K562 (cell line): ENCODE measurements at regions not wholly inside any gene's neighbourhood (a gene's known extent, or its start where the extent isn't known, plus 50 kb on each side); places are given as distances from the start of the nearest gene placed in this dataset.
A peak's percentile ranks its signal among the peaks of the same experiment; 100 is the strongest.

ENCODE experiments used
- CBFB ChIP-seq: sonication (generic); formaldehyde crosslinking; IDR thresholded peaks from 2 replicates; pipeline ENCODE4 v1.4.0; 2020; ENCODE audit warnings: mild to moderate bottlenecking, missing genetic modification reagents
- COPS2 ChIP-seq: fragments of 450-650 bp; conservative IDR thresholded peaks from 2 replicates; pipeline ENCODE4 v1.6.1; 2016; ENCODE audit warnings: mild to moderate bottlenecking, moderate library complexity
- DIDO1 ChIP-seq: fragments of 450-650 bp; IDR thresholded peaks from 2 replicates; pipeline ENCODE4 v1.6.1; 2016; ENCODE audit warnings: low read depth, missing biosample characterization, missing genetic modification characterization
- DPF2 ChIP-seq: fragments of 450-650 bp; IDR thresholded peaks from 2 replicates; pipeline ENCODE4 v1.6.1; 2016
- EP300 ChIP-seq: IDR thresholded peaks from 2 replicates; pipeline ENCODE4 v1.6.1; 2012; ENCODE audit warnings: low read length, improper control_type of control experiment
- EP400 ChIP-seq: fragments of 450-650 bp; IDR thresholded peaks from 2 replicates; pipeline ENCODE4 v1.6.1; 2017; ENCODE audit warnings: antibody characterized with exemption, mild to moderate bottlenecking, moderate library complexity
- ETV6 ChIP-seq, 3 experiments: fragments of 150-350 bp in 1 of 3; sonication (generic) in 1 of 3; formaldehyde crosslinking in 1 of 3; IDR thresholded peaks; 2 replicates each; pipeline versions ENCODE4 v1.6.1 to v1.8.0; 2014 to 2022; ENCODE audit warnings: borderline replicate concordance in 2 of 3, low read depth in 2 of 3, antibody characterized with exemption in 1 of 3, low read length in 1 of 3, mild to moderate bottlenecking in 1 of 3, missing genetic modification reagents in 1 of 3
- FOSL1 ChIP-seq: fragments of 200-800 bp; sonication (Bioruptor generic); conservative IDR thresholded peaks from 2 replicates; pipeline ENCODE4 v1.6.1; 2016; ENCODE audit warnings: missing genetic modification characterization, missing compliant biosample characterization
- KHSRP ChIP-seq: fragments of 450-650 bp; IDR thresholded peaks from 2 replicates; pipeline ENCODE4 v1.6.1; 2017
- LARP7 ChIP-seq: fragments of 450-650 bp; IDR thresholded peaks from 2 replicates; pipeline ENCODE4 v1.6.1; 2016
- MTA3 ChIP-seq: fragments of 450-650 bp; formaldehyde crosslinking; IDR thresholded peaks from 2 replicates; pipeline ENCODE4 v1.6.1; 2017; ENCODE audit warnings: mild to moderate bottlenecking, borderline replicate concordance
- OTX1 ChIP-seq: fragments of 450-650 bp; formaldehyde crosslinking; IDR thresholded peaks from 2 replicates; pipeline ENCODE4 v1.4.0; 2022; ENCODE audit warnings: mild to moderate bottlenecking
- RBM14 ChIP-seq: fragments of 200-400 bp; formaldehyde crosslinking; IDR thresholded peaks from 2 replicates; pipeline ENCODE4 v1.6.1; 2018; ENCODE audit warnings: low read depth, mild to moderate bottlenecking, low read length, moderate library complexity, borderline replicate concordance; ENCODE audit not compliant: insufficient read depth
- RUNX1 ChIP-seq: sonication (generic); IDR thresholded peaks from 2 replicates; pipeline ENCODE4 v1.6.1; 2016; ENCODE audit warnings: antibody characterized with exemption, low read depth
- SFPQ ChIP-seq: fragments of 200-400 bp; formaldehyde crosslinking; IDR thresholded peaks from 2 replicates; pipeline ENCODE4 v1.6.1; 2017; ENCODE audit warnings: mild to moderate bottlenecking, low read depth, low read length, moderate library complexity
- SMARCA5 ChIP-seq: fragments of 450-650 bp; IDR thresholded peaks from 2 replicates; pipeline ENCODE4 v1.6.1; 2016
- SMARCC2 ChIP-seq: fragments of 450-650 bp; IDR thresholded peaks from 2 replicates; pipeline ENCODE4 v1.6.1; 2017; ENCODE audit warnings: antibody characterized with exemption, moderate library complexity, mild to moderate bottlenecking, low read depth
- SNRNP70 ChIP-seq: fragments of 200-400 bp; formaldehyde crosslinking; optimal IDR thresholded peaks from 2 replicates; pipeline ENCODE3; 2017; ENCODE audit warnings: low read depth, low read length
- XRCC5 ChIP-seq: fragments of 200-400 bp; formaldehyde crosslinking; IDR thresholded peaks from 2 replicates; pipeline ENCODE4 v1.6.1; 2017; ENCODE audit warnings: low read depth, mild to moderate bottlenecking, low read length
- ZNF23 ChIP-seq: fragments of 250-450 bp; sonication (Bioruptor Pico); IDR thresholded peaks from 2 replicates; pipeline ENCODE4 v1.4.0; 2020; ENCODE audit warnings: mild to moderate bottlenecking
- ZNF766 ChIP-seq: fragments of 200-800 bp; sonication (Bioruptor generic); conservative IDR thresholded peaks from 2 replicates; pipeline ENCODE4 v1.6.1; 2016; ENCODE audit warnings: missing genetic modification characterization, missing compliant biosample characterization
- TF ChIP-seq, protein P1 (sequence below): fragments of 450-650 bp; IDR thresholded peaks from 2 replicates; pipeline ENCODE4 v1.6.1; 2016; ENCODE audit warnings: borderline replicate concordance
- TF ChIP-seq, protein P2 (sequence below): fragments of 150-350 bp; conservative IDR thresholded peaks from 2 replicates; pipeline ENCODE4 v1.6.1; 2014; ENCODE audit warnings: low read length
- TF ChIP-seq, protein P3 (sequence below): fragments of 250-450 bp; sonication (Bioruptor Pico); IDR thresholded peaks from 2 replicates; pipeline ENCODE4 v1.4.0; 2020

DNA sequence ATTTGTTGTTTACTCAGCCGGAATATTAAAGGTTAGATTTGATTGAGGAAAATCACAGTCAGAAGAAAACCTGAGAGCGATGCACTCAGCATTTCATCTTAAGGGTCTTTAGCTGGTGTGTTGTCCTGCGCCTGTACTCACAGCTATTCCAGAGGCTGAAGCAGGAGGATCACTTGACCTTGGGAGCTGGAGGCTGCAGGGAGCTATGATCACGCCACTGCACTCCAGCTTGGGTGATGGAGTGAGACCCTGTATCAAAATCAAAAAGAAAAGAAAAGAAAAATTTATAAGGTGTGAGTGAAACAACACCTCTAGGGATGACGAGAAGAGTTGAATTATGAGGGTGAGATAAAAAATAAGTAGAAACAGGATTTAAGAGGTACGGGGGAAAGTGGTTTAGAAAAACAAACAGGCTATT is 165.0 kb downstream of the TRIM27 start (continued):
- TF ChIP-seq, protein P1, sequence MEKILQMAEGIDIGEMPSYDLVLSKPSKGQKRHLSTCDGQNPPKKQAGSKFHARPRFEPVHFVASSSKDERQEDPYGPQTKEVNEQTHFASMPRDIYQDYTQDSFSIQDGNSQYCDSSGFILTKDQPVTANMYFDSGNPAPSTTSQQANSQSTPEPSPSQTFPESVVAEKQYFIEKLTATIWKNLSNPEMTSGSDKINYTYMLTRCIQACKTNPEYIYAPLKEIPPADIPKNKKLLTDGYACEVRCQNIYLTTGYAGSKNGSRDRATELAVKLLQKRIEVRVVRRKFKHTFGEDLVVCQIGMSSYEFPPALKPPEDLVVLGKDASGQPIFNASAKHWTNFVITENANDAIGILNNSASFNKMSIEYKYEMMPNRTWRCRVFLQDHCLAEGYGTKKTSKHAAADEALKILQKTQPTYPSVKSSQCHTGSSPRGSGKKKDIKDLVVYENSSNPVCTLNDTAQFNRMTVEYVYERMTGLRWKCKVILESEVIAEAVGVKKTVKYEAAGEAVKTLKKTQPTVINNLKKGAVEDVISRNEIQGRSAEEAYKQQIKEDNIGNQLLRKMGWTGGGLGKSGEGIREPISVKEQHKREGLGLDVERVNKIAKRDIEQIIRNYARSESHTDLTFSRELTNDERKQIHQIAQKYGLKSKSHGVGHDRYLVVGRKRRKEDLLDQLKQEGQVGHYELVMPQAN: no peak
- TF ChIP-seq ZNF23 (CRISPR knock-in tag): no peak
- TF ChIP-seq COPS2: no peak
- TF ChIP-seq EP400: no peak
- no peak for TF ChIP-seq DPF2
- TF ChIP-seq SMARCC2: no peak
- TF ChIP-seq LARP7: peak; percentile 81; the same call in 1 of the 2 replicates
- TF ChIP-seq KHSRP: no peak
- TF ChIP-seq, protein P2, sequence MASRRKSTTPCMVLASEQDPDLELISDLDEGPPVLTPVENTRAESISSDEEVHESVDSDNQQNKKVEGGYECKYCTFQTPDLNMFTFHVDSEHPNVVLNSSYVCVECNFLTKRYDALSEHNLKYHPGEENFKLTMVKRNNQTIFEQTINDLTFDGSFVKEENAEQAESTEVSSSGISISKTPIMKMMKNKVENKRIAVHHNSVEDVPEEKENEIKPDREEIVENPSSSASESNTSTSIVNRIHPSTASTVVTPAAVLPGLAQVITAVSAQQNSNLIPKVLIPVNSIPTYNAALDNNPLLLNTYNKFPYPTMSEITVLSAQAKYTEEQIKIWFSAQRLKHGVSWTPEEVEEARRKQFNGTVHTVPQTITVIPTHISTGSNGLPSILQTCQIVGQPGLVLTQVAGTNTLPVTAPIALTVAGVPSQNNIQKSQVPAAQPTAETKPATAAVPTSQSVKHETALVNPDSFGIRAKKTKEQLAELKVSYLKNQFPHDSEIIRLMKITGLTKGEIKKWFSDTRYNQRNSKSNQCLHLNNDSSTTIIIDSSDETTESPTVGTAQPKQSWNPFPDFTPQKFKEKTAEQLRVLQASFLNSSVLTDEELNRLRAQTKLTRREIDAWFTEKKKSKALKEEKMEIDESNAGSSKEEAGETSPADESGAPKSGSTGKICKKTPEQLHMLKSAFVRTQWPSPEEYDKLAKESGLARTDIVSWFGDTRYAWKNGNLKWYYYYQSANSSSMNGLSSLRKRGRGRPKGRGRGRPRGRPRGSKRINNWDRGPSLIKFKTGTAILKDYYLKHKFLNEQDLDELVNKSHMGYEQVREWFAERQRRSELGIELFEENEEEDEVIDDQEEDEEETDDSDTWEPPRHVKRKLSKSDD: no peak
- no peak for TF ChIP-seq RBM14
- TF ChIP-seq SFPQ: no peak
- TF ChIP-seq CBFB (CRISPR knock-in tag): no peak
- no peak for TF ChIP-seq ETV6 (IDR thresholded peaks at IDR 0.05; ENCODE audit: borderline replicate concordance in 1 of 2, low read depth in 2 of 2, low read length in 1 of 2)
- TF ChIP-seq ETV6 (CRISPR knock-in tag; IDR thresholded peaks at IDR 0.05; ENCODE audit: borderline replicate concordance): no peak
- no peak for TF ChIP-seq OTX1 (CRISPR knock-in tag)
- TF ChIP-seq SNRNP70: no peak
- TF ChIP-seq XRCC5: no peak
- no peak for TF ChIP-seq ZNF766 (CRISPR knock-in tag)
- TF ChIP-seq SMARCA5: peak; percentile 20; the same call in 1 of the 2 replicates
- TF ChIP-seq DIDO1 (tag): no peak
- no peak for TF ChIP-seq FOSL1 (tag)
- no peak for TF ChIP-seq MTA3
- TF ChIP-seq EP300: no peak
- no peak for TF ChIP-seq RUNX1
- TF ChIP-seq, protein P3, sequence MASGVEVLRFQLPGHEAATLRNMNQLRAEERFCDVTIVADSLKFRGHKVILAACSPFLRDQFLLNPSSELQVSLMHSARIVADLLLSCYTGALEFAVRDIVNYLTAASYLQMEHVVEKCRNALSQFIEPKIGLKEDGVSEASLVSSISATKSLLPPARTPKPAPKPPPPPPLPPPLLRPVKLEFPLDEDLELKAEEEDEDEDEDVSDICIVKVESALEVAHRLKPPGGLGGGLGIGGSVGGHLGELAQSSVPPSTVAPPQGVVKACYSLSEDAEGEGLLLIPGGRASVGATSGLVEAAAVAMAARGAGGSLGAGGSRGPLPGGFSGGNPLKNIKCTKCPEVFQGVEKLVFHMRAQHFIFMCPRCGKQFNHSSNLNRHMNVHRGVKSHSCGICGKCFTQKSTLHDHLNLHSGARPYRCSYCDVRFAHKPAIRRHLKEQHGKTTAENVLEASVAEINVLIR (CRISPR knock-in tag): no peak
